HepG2 (cell line): ENCODE measurements at regions not wholly inside any gene's neighbourhood (a gene's known extent, or its start where the extent isn't known, plus 50 kb on each side); places are given as distances from the start of the nearest gene placed in this dataset.

Source experiments
- ATAC-seq: fragments of 200-7000 bp; cut with Tn5 transposase; 3 replicates; pipeline ENCODE4 v1.9.1; 2020; ENCODE audit warnings: mild to moderate bottlenecking, moderate library complexity
- BruUV-seq: library from RNA; stranded (reverse); fragments of 400-500 nt; replicated peaks from 2 replicates; lab custom pipeline; 2021; lab: Mats Ljungman, UMichigan
- CTCF ChIA-PET: fragments of 300-600 bp; formaldehyde crosslinking; extraction: SDS; loops from one replicate; lab custom pipeline; 2021; ENCODE audit warnings: low total read pairs, inconsistent platforms, low intra/inter-chr PET ratio; lab: Yijun Ruan, JAX
- POLR2A ChIA-PET: fragments of 350-600 bp; sonication (Branson Sonifier 250); formaldehyde crosslinking; loops from one replicate; lab custom pipeline; 2020; ENCODE audit warnings: antibody characterized with exemption, inconsistent platforms; lab: Yijun Ruan, JAX
- DNase-seq: peaks from one replicate; pipeline ENCODE4 v3.0.0-alpha.2; 2015; ENCODE audit warnings: low spot score
- FAIRE-seq: peaks from 3 replicates; lab custom pipeline; 2011; peaks lifted over from hg19 to GRCh38; lab: Jason Lieb, UNC
- H2AFZ ChIP-seq: one replicate; pipeline ENCODE4 v1.6.1; 2011; ENCODE audit warnings: low read length, inconsistent platforms
- H3K27ac ChIP-seq: fragments of 300-600 bp; 3 replicates; pipeline ENCODE4 v1.8.0; 2011; ENCODE audit warnings: mixed run types, mild to moderate bottlenecking, mixed read lengths, low read length, inconsistent platforms; ENCODE audit not compliant: insufficient read depth; ENCODE audit errors: extremely low read length
- H3K27me3 ChIP-seq, 2 experiments: fragments of 200-600 bp in 1 of 2; 2 replicates in 1 of 2; 3 replicates in 1 of 2; pipeline versions ENCODE4 v1.6.0 to v1.8.0; 2011; ENCODE audit warnings: low read length in 2 of 2, mild to moderate bottlenecking in 2 of 2, moderate library complexity in 2 of 2, inconsistent platforms in 1 of 2; ENCODE audit not compliant: insufficient read depth in 2 of 2, control insufficient read depth in 1 of 2
- H3K36me3 ChIP-seq, 2 experiments: fragments of 200-600 bp in 1 of 2; replicated peaks in 1 of 2; 2 replicates in 1 of 2; 3 replicates in 1 of 2; pipeline versions ENCODE4 v1.5.1 to v1.8.0; 2011; ENCODE audit warnings: low read length in 2 of 2, inconsistent platforms in 1 of 2; ENCODE audit not compliant: insufficient read depth in 2 of 2, control insufficient read depth in 1 of 2
- H3K4me1 ChIP-seq: 2 replicates; pipeline ENCODE4 v1.5.1; 2012; ENCODE audit warnings: low read length, inconsistent platforms; ENCODE audit not compliant: insufficient read depth
- H3K4me2 ChIP-seq: 2 replicates; pipeline ENCODE4 v1.6.0; 2011; ENCODE audit warnings: low read depth, low read length, inconsistent platforms
- H3K4me3 ChIP-seq, 3 experiments: fragments of 200-600 bp in 1 of 3; sonication (generic), shearing (Covaris generic) in 1 of 3; replicated peaks in 1 of 3; 2 replicates each; pipeline ENCODE4 v1.5.1; 2011 to 2016; ENCODE audit warnings: low read length in 3 of 3, inconsistent platforms in 2 of 3, low read depth in 2 of 3, mild to moderate bottlenecking in 2 of 3, control low read depth in 1 of 3, mixed read lengths in 1 of 3; ENCODE audit not compliant: insufficient read depth in 1 of 3
- H3K79me2 ChIP-seq: one replicate; pipeline ENCODE4 v1.6.1; 2011; ENCODE audit warnings: low read length, inconsistent platforms; ENCODE audit not compliant: insufficient read depth
- H3K9ac ChIP-seq: 2 replicates; pipeline ENCODE4 v1.6.0; 2011; ENCODE audit warnings: mild to moderate bottlenecking, low read depth, low read length, inconsistent platforms; ENCODE audit not compliant: insufficient read depth
- H3K9me3 ChIP-seq: 2 replicates; pipeline ENCODE4 v1.5.1; 2012; ENCODE audit warnings: mild to moderate bottlenecking, low read length
- H4K20me1 ChIP-seq: 2 replicates; pipeline ENCODE4 v1.6.0; 2011; ENCODE audit warnings: inconsistent platforms, mild to moderate bottlenecking, low read length, moderate library complexity; ENCODE audit not compliant: insufficient read depth
- FOXM1 ChIP-seq: sonication (generic); formaldehyde crosslinking; IDR thresholded peaks from 2 replicates; pipeline ENCODE4 v1.5.0; 2020; ENCODE audit warnings: missing genetic modification reagents
- HDAC6 ChIP-seq: fragments of 200-600 bp; sonication (generic); IDR thresholded peaks from 2 replicates; pipeline ENCODE4 v1.7.0; 2017; ENCODE audit warnings: mild to moderate bottlenecking, antibody characterized with exemption, low read length, low read depth
- TBX2 ChIP-seq: sonication (generic); formaldehyde crosslinking; IDR thresholded peaks from 2 replicates; pipeline ENCODE4 v1.5.0; 2020; ENCODE audit warnings: missing genetic modification reagents, mild to moderate bottlenecking, borderline replicate concordance
- XRCC5 ChIP-seq: fragments of 200-400 bp; formaldehyde crosslinking; optimal IDR thresholded peaks from 2 replicates; pipeline ENCODE3; 2017; ENCODE audit warnings: mild to moderate bottlenecking, low read length
- ZNF136 ChIP-seq: sonication (generic); formaldehyde crosslinking; IDR thresholded peaks from 2 replicates; pipeline ENCODE4 v1.8.1; 2022; ENCODE audit warnings: low read depth, mild to moderate bottlenecking, moderate library complexity, missing genetic modification reagents
- ZNF256 ChIP-seq: sonication (generic); formaldehyde crosslinking; conservative IDR thresholded peaks from 2 replicates; pipeline ENCODE4 v1.4.0; 2020; ENCODE audit warnings: missing genetic modification reagents
- ZNF260 ChIP-seq: sonication (generic); formaldehyde crosslinking; IDR thresholded peaks from 2 replicates; pipeline ENCODE4 v1.4.0; 2020; ENCODE audit warnings: missing genetic modification reagents, low read depth, mild to moderate bottlenecking, borderline replicate concordance
- ZNF530 ChIP-seq: sonication (generic); formaldehyde crosslinking; IDR thresholded peaks from 2 replicates; pipeline ENCODE4 v1.5.0; 2020; ENCODE audit warnings: low read depth, mild to moderate bottlenecking, missing genetic modification reagents
- ZNF660 ChIP-seq: sonication (generic); formaldehyde crosslinking; IDR thresholded peaks from 2 replicates; pipeline ENCODE4 v1.5.1; 2020; ENCODE audit warnings: mild to moderate bottlenecking, low read depth, missing genetic modification reagents, borderline replicate concordance
- WGBS: methylation state at CpG from one replicate; pipeline ENCODE4 v1.1.6; 2017; ENCODE audit warnings: low lambda C conversion rate; 5-methylcytosine and 5-hydroxymethylcytosine counted together
- in situ Hi-C: cut with HindIII; loops from 2 replicates; pipeline ENCODE4 v1.10.0; 2017; ENCODE audit warnings: low pct_unique_long_range_greater_than_20kb; ENCODE audit not compliant: extremely low pct_ligation_motif_present
- intact Hi-C: fragments of 100-400 bp; cut with micrococcal nuclease; formaldehyde crosslinking; loops from one replicate; pipeline ENCODE4 v1.10.0; 2022; ENCODE audit not compliant: unreplicated experiment
- TF ChIP-seq, protein P1 (sequence below): sonication (generic); formaldehyde crosslinking; IDR thresholded peaks from 2 replicates; pipeline ENCODE4 v1.4.0; 2020; ENCODE audit warnings: mild to moderate bottlenecking, missing genetic modification reagents
- TF ChIP-seq, protein P2 (sequence below): sonication (generic); formaldehyde crosslinking; IDR thresholded peaks from 2 replicates; pipeline ENCODE4 v1.4.0; 2020; ENCODE audit warnings: mild to moderate bottlenecking, missing genetic modification reagents
- TF ChIP-seq, protein P3 (sequence below): sonication (generic); formaldehyde crosslinking; IDR thresholded peaks from 2 replicates; pipeline ENCODE4 v1.8.1; 2022; ENCODE audit warnings: mild to moderate bottlenecking, missing genetic modification reagents

DNA sequence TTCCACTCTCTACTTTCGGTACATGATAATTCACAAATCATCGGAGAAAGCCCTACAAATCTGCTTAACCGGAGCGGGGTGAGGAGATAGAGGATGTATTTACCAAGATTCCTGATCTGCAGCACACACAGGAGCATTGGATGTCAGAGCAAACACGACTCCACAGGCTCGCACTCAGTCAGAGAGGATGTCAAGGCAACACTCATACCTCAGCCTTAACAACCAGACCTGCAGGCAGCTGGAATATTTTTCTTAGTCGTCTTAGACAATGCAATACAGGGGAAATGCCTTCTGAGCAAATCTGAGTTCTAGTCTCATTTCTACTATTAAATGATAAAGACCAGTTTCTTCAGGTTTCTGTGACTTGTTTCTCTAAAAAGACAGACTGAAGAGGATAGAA lies 159.3 kb upstream of the CPNE8 start (continued):
- TF ChIP-seq ZNF660 (CRISPR knock-in tag), result no peak

DNA sequence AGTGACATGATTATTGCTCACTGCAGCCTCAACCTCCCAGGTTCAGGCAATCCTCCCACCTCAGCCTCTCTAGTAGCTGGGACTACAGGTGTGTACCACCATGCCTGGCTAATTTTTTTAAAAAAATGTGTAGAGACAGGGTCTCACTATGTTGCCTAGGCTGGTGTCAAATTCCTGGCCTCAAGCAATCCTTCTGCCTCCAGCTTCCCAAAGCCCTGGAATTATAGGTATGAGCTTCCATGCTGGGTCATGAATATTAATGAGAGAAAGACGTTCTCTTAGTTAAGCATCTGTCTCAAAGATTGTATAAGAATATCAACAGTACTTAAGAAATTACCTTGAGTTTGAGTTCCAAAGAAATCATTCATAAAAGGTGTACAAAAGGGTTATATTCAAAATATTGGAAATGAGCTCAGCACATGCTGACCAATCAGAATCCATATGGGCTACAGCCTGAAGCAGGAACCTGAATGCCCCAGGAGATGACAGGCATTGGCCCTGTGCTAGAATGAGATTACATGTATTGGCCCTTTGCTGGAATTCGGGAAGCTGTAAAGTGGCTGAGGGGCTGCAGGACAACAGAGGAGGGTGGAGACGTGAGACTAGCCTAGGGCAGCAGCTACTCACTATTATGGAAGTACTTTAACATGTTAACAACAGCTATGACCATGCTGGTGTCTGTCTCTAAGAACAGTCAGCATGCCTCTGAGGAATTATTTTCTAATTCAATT lies 157.0 kb upstream of the CPNE8 start:
- intact Hi-C loops, result no loop called here
- H4K20me1 ChIP-seq, result no peaks in the 10 kb centered on the region
- H3K9me3 ChIP-seq, result no peaks in the 10 kb centered on the region
- in situ Hi-C loops, result no loop called here
- no peaks in the 10 kb centered on the region for H3K36me3 ChIP-seq
- no peak overlapping the region for H3K9ac ChIP-seq
- H3K4me3 ChIP-seq, result no peak overlapping the region
- H3K4me1 ChIP-seq, result no peaks in the 10 kb centered on the region
- FAIRE-seq, result no peak
- no TSS peak for BruUV-seq
- no peak for DNase-seq
- H3K27ac ChIP-seq, result no peak overlapping the region
- no peak overlapping the region for H3K4me2 ChIP-seq
- CTCF ChIA-PET, result no interaction called here
- H2AFZ ChIP-seq, result no peak overlapping the region
- ATAC-seq, result no peak
- H3K27me3 ChIP-seq, result no peaks in the 10 kb centered on the region
- no peaks in the 10 kb centered on the region for H3K79me2 ChIP-seq
- POLR2A ChIA-PET, result no interaction called here
- WGBS, result 2% methylated on average over 3 of the region's 3 CpGs
- TF ChIP-seq ZNF256 (CRISPR knock-in tag), result no peak
- no peak for TF ChIP-seq ZNF136 (CRISPR knock-in tag)
- TF ChIP-seq HDAC6, result no peak
- TF ChIP-seq FOXM1 (CRISPR knock-in tag), result no peak
- TF ChIP-seq, protein P1, sequence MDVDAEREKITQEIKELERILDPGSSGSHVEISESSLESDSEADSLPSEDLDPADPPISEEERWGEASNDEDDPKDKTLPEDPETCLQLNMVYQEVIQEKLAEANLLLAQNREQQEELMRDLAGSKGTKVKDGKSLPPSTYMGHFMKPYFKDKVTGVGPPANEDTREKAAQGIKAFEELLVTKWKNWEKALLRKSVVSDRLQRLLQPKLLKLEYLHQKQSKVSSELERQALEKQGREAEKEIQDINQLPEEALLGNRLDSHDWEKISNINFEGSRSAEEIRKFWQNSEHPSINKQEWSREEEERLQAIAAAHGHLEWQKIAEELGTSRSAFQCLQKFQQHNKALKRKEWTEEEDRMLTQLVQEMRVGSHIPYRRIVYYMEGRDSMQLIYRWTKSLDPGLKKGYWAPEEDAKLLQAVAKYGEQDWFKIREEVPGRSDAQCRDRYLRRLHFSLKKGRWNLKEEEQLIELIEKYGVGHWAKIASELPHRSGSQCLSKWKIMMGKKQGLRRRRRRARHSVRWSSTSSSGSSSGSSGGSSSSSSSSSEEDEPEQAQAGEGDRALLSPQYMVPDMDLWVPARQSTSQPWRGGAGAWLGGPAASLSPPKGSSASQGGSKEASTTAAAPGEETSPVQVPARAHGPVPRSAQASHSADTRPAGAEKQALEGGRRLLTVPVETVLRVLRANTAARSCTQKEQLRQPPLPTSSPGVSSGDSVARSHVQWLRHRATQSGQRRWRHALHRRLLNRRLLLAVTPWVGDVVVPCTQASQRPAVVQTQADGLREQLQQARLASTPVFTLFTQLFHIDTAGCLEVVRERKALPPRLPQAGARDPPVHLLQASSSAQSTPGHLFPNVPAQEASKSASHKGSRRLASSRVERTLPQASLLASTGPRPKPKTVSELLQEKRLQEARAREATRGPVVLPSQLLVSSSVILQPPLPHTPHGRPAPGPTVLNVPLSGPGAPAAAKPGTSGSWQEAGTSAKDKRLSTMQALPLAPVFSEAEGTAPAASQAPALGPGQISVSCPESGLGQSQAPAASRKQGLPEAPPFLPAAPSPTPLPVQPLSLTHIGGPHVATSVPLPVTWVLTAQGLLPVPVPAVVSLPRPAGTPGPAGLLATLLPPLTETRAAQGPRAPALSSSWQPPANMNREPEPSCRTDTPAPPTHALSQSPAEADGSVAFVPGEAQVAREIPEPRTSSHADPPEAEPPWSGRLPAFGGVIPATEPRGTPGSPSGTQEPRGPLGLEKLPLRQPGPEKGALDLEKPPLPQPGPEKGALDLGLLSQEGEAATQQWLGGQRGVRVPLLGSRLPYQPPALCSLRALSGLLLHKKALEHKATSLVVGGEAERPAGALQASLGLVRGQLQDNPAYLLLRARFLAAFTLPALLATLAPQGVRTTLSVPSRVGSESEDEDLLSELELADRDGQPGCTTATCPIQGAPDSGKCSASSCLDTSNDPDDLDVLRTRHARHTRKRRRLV, result no peak
- TF ChIP-seq, protein P2, sequence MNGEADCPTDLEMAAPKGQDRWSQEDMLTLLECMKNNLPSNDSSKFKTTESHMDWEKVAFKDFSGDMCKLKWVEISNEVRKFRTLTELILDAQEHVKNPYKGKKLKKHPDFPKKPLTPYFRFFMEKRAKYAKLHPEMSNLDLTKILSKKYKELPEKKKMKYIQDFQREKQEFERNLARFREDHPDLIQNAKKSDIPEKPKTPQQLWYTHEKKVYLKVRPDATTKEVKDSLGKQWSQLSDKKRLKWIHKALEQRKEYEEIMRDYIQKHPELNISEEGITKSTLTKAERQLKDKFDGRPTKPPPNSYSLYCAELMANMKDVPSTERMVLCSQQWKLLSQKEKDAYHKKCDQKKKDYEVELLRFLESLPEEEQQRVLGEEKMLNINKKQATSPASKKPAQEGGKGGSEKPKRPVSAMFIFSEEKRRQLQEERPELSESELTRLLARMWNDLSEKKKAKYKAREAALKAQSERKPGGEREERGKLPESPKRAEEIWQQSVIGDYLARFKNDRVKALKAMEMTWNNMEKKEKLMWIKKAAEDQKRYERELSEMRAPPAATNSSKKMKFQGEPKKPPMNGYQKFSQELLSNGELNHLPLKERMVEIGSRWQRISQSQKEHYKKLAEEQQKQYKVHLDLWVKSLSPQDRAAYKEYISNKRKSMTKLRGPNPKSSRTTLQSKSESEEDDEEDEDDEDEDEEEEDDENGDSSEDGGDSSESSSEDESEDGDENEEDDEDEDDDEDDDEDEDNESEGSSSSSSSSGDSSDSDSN (CRISPR knock-in tag), result no peak
- TF ChIP-seq ZNF530 (CRISPR knock-in tag), result no peak
- TF ChIP-seq XRCC5, result no peak
- TF ChIP-seq ZNF260, result no peak
- TF ChIP-seq TBX2 (CRISPR knock-in tag), result no peak
- TF ChIP-seq, protein P3, sequence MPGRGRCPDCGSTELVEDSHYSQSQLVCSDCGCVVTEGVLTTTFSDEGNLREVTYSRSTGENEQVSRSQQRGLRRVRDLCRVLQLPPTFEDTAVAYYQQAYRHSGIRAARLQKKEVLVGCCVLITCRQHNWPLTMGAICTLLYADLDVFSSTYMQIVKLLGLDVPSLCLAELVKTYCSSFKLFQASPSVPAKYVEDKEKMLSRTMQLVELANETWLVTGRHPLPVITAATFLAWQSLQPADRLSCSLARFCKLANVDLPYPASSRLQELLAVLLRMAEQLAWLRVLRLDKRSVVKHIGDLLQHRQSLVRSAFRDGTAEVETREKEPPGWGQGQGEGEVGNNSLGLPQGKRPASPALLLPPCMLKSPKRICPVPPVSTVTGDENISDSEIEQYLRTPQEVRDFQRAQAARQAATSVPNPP (CRISPR knock-in tag), result no peak
